Brain microvascular endothelial cell (primary cell): ENCODE measurements at regions not wholly inside any gene's neighbourhood (a gene's known extent, or its start where the extent isn't known, plus 50 kb on each side); places are given as distances from the start of the nearest gene placed in this dataset.
"Not testable (repeated sequence)": the region's sequence is repeated elsewhere in the genome, so short reads cannot be mapped to it uniquely, and the experiment has no call there.

Experiments
- DNase-seq: peaks from one replicate; pipeline ENCODE4 v3.0.0-alpha.2; 2020
- H3K27ac ChIP-seq: fragments of 250-450 bp; sonication (Bioruptor Pico); 2 replicates; pipeline ENCODE4 v1.5.1; 2020; ENCODE audit warnings: mild to moderate bottlenecking, moderate library complexity
- H3K27me3 ChIP-seq: fragments of 250-450 bp; sonication (Bioruptor Pico); replicated peaks from 2 replicates; pipeline ENCODE4 v1.5.1; 2020; ENCODE audit warnings: mild to moderate bottlenecking
- H3K36me3 ChIP-seq: fragments of 250-450 bp; sonication (Bioruptor Pico); replicated peaks from 2 replicates; pipeline ENCODE4 v1.5.1; 2020; ENCODE audit warnings: mild to moderate bottlenecking
- H3K4me3 ChIP-seq: 2 replicates; pipeline ENCODE4 v1.5.1; 2011; ENCODE audit warnings: low read depth, mild to moderate bottlenecking, control low read depth, low read length, moderate library complexity
- CTCF ChIP-seq: IDR thresholded peaks from 2 replicates; pipeline ENCODE4 v1.5.1; 2011; ENCODE audit warnings: low read depth, mild to moderate bottlenecking, moderate library complexity, low read length, control low read depth, inconsistent platforms; ENCODE audit errors: missing control alignments
- in situ Hi-C: cut with HindIII; loops from 2 replicates; pipeline ENCODE4 v1.10.0; 2017; ENCODE audit warnings: low sequenced_read_pairs, low pct_ligation_motif_present

GRCh38 chr9:135306699-135307098 is 172.9 kb upstream of the PPP1R26 start:
- in situ Hi-C loops, result no loop called here
- Histone ChIP-seq H3K27me3 (no peaks in the 10 kb centered on the region), H3K27ac (no peak overlapping the region), H3K36me3 (no peaks in the 10 kb centered on the region), H3K4me3 (no peak overlapping the region)
- TF ChIP-seq CTCF, result no peak
- DNase-seq, result no peak

GRCh38 chr9:135307300-135307699 is 172.3 kb upstream of the PPP1R26 start:
- no peak overlapping the region for H3K27ac ChIP-seq
- no peak overlapping the region for H3K4me3 ChIP-seq
- no peaks in the 10 kb centered on the region for H3K36me3 ChIP-seq
- in situ Hi-C loops, result no loop called here
- no peaks in the 10 kb centered on the region for H3K27me3 ChIP-seq
- DNase-seq, result no peak
- TF ChIP-seq CTCF, result no peak

GRCh38 chr9:135307919-135308318 is 171.7 kb upstream of the PPP1R26 start:
- in situ Hi-C loops, H3K4me3 ChIP-seq, H3K27me3 ChIP-seq, DNase-seq, H3K36me3 ChIP-seq, H3K27ac ChIP-seq: not testable (repeated sequence)

GRCh38 chr9:135308821-135309762 is 170.5 kb upstream of the PPP1R26 start:
- in situ Hi-C loops, result no loop called here

GRCh38 chr9:135309763-135310125 is 169.8 kb upstream of the PPP1R26 start:
- TF ChIP-seq CTCF, result no peak
- no peak for DNase-seq
- in situ Hi-C loops, result no loop called here
- Histone ChIP-seq H3K36me3 (no peaks in the 10 kb centered on the region), H3K27me3 (no peaks in the 10 kb centered on the region), H3K4me3 (no peak overlapping the region), H3K27ac (no peak overlapping the region)

More at GRCh38 chr9:135308821-135309762, 170.5 kb upstream of the PPP1R26 start:
- Histone ChIP-seq H3K27me3 (no peaks in the 10 kb centered on the region), H3K36me3 (no peaks in the 10 kb centered on the region), H3K27ac (no peak overlapping the region), H3K4me3 (no peak overlapping the region)
- DNase-seq, result no peak
- TF ChIP-seq CTCF, result no peak

- TF ChIP-seq CTCF, result no peak
- no peak for DNase-seq
- no peak overlapping the region for H3K27ac ChIP-seq
- no peak overlapping the region for H3K4me3 ChIP-seq
- H3K27me3 ChIP-seq, result no peaks in the 10 kb centered on the region
- H3K36me3 ChIP-seq, result no peaks in the 10 kb centered on the region
- in situ Hi-C loops, result no loop called here
Measured at GRCh38 chr9:135310134-135310533, 169.4 kb upstream of the PPP1R26 start.
